CD4-positive, alpha-beta T cell treated with Interferon alpha-2 for 1 hour (primary cell): ENCODE measurements at regions not wholly inside any gene's neighbourhood (a gene's known extent, or its start where the extent isn't known, plus 50 kb on each side); places are given as distances from the start of the nearest gene placed in this dataset.
A peak's percentile ranks its signal among the peaks of the same experiment; 100 is the strongest.

Experiments
- DNase-seq, 2 donors: peaks; one replicate each; pipeline ENCODE4 v3.0.0-alpha.2; 2020 to 2022

- no peak for DNase-seq
Measured at GRCh38 chr12:83659321-83659720, 972.6 kb downstream of the TMTC2 start.

- no peak for DNase-seq
Measured at GRCh38 chr12:83656004-83656403, 969.3 kb downstream of the TMTC2 start.

- DNase-seq = no peak
Measured at GRCh38 chr12:83642205-83642604, 955.5 kb downstream of the TMTC2 start.

GRCh38 chr12:83641789-83642188 is 955.1 kb downstream of the TMTC2 start:
- DNase-seq = no peak

- DNase-seq = no peak
Measured at GRCh38 chr12:83634726-83635267, 948.1 kb downstream of the TMTC2 start.

GRCh38 chr12:83630526-83630925 is 943.8 kb downstream of the TMTC2 start:
- DNase-seq = no peak

- no peak for DNase-seq
Measured at GRCh38 chr12:83629931-83630330, 943.2 kb downstream of the TMTC2 start.

- no peak for DNase-seq
Measured at GRCh38 chr12:83622205-83622604, 935.5 kb downstream of the TMTC2 start.

- DNase-seq = no peak
Measured at GRCh38 chr12:83619973-83620372, 933.3 kb downstream of the TMTC2 start.

- no peak for DNase-seq
Measured at GRCh38 chr12:83615152-83615551, 928.4 kb downstream of the TMTC2 start.

GRCh38 chr12:83613586-83614110 is 926.9 kb downstream of the TMTC2 start:
- DNase-seq = no peak

GRCh38 chr12:83603106-83603505 is 916.4 kb downstream of the TMTC2 start:
- DNase-seq = no peak

GRCh38 chr12:83575326-83575725 is 888.6 kb downstream of the TMTC2 start:
- no peak for DNase-seq

- no peak for DNase-seq
Measured at GRCh38 chr12:83574142-83574541, 887.4 kb downstream of the TMTC2 start.

GRCh38 chr12:83573671-83574070 is 887.0 kb downstream of the TMTC2 start:
- no peak for DNase-seq

- DNase-seq = no peak
Measured at GRCh38 chr12:83559650-83560049, 872.9 kb downstream of the TMTC2 start.

- DNase-seq = peak in 1 of 2 donors; percentile 1
Measured at GRCh38 chr12:83556040-83556439, 869.3 kb downstream of the TMTC2 start.

- no peak for DNase-seq
Measured at GRCh38 chr12:83541446-83541845, 854.7 kb downstream of the TMTC2 start.

- no peak for DNase-seq
Measured at GRCh38 chr12:83538361-83538965, 851.8 kb downstream of the TMTC2 start.

- no peak for DNase-seq
Measured at GRCh38 chr12:83537428-83538053, 850.8 kb downstream of the TMTC2 start.

GRCh38 chr12:83536496-83536895 is 849.8 kb downstream of the TMTC2 start:
- no peak for DNase-seq

- no peak for DNase-seq
Measured at GRCh38 chr12:83528571-83528970, 841.9 kb downstream of the TMTC2 start.

GRCh38 chr12:83527810-83528209 is 841.1 kb downstream of the TMTC2 start:
- no peak for DNase-seq

GRCh38 chr12:83515306-83516026 is 828.8 kb downstream of the TMTC2 start:
- DNase-seq = no peak
